ENCODE measurements at regions not wholly inside any gene's neighbourhood (a gene's known extent, or its start where the extent isn't known, plus 50 kb on each side); places are given as distances from the start of the nearest gene placed in this dataset.

GRCh38 chr7:41334071-41334862 is 368.6 kb downstream of the INHBA start:
- TF ChIP-seq CTCF (IDR thresholded peaks at IDR 0.05) (no peak), POLR2A (IDR thresholded peaks at IDR 0.05) (no peak)
